GM21526 (cell line): ENCODE measurements at regions not wholly inside any gene's neighbourhood (a gene's known extent, or its start where the extent isn't known, plus 50 kb on each side); places are given as distances from the start of the nearest gene placed in this dataset.

ENCODE experiments used
- ATAC-seq: cut with Tn5 transposase; IDR thresholded peaks from one replicate; pipeline ENCODE4 v1.9.1; 2021; ENCODE audit warnings: moderate library complexity; ENCODE audit not compliant: unreplicated experiment, low FRiP score

- no peak for ATAC-seq
These were observed 91.2 kb downstream of the GLI2 start for GRCh38 chr2:120826716-120827410.

- no peak for ATAC-seq
These were observed 92.4 kb downstream of the GLI2 start for GRCh38 chr2:120828066-120828465.

- ATAC-seq = no peak
These were observed 93.4 kb downstream of the GLI2 start for GRCh38 chr2:120828829-120829632.

- no peak for ATAC-seq
These were observed 94.0 kb downstream of the GLI2 start for GRCh38 chr2:120829633-120830025.

GRCh38 chr2:120830096-120830830 lies 94.6 kb downstream of the GLI2 start:
- no peak for ATAC-seq

GRCh38 chr2:120831086-120831485 lies 95.4 kb downstream of the GLI2 start:
- no peak for ATAC-seq

- ATAC-seq = no peak
These were observed 96.2 kb downstream of the GLI2 start for GRCh38 chr2:120831891-120832290.

- ATAC-seq = no peak
These were observed 96.8 kb downstream of the GLI2 start for GRCh38 chr2:120832296-120833070.

- no peak for ATAC-seq
These were observed 97.5 kb downstream of the GLI2 start for GRCh38 chr2:120833127-120833675.

GRCh38 chr2:120834206-120834605 lies 98.5 kb downstream of the GLI2 start:
- no peak for ATAC-seq

- ATAC-seq = no peak
These were observed 100.6 kb downstream of the GLI2 start for GRCh38 chr2:120836281-120836680.

GRCh38 chr2:120840795-120841487 lies 105.3 kb downstream of the GLI2 start:
- no peak for ATAC-seq

- ATAC-seq = no peak
These were observed 107.1 kb downstream of the GLI2 start for GRCh38 chr2:120842456-120843439.

GRCh38 chr2:120844070-120844738 lies 108.5 kb downstream of the GLI2 start:
- no peak for ATAC-seq

GRCh38 chr2:120845277-120845676 lies 109.6 kb downstream of the GLI2 start:
- no peak for ATAC-seq

- no peak for ATAC-seq
These were observed 110.9 kb downstream of the GLI2 start for GRCh38 chr2:120846406-120847095.

- ATAC-seq = no peak
These were observed 112.1 kb downstream of the GLI2 start for GRCh38 chr2:120847700-120848321.
